GM20000 (cell line): ENCODE measurements at regions not wholly inside any gene's neighbourhood (a gene's known extent, or its start where the extent isn't known, plus 50 kb on each side); places are given as distances from the start of the nearest gene placed in this dataset.

Experiments used
- DNase-seq: peaks from one replicate; pipeline ENCODE4 v3.0.0; 2012; ENCODE audit warnings: low spot score
- TF ChIP-seq, protein P1 (sequence below): IDR thresholded peaks from 2 replicates; pipeline ENCODE4 v1.5.1; 2012; ENCODE audit warnings: mild to moderate bottlenecking, control low read depth; ENCODE audit errors: extremely low read depth, missing control alignments

DNA sequence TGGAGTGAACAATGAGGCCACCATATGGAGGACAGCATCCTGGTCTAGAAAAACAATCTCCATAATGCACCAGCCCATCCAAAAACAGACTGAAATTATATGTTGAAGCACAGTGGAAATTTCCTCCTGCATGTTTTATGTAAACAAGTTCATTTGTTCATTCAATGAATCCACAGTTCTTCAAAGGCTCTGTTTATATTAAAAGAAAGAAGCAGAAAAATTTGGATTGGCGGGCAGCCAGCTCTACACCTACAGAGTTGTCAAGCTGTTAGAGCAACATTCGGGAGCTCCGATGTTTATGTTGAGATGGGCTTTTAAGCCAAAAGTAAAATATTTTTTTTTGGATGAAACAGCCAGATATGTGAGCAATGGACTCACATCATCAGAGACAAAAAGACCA lies 395.3 kb upstream of the SULF2 start:
- DNase-seq, result no peak
- TF ChIP-seq, protein P1, sequence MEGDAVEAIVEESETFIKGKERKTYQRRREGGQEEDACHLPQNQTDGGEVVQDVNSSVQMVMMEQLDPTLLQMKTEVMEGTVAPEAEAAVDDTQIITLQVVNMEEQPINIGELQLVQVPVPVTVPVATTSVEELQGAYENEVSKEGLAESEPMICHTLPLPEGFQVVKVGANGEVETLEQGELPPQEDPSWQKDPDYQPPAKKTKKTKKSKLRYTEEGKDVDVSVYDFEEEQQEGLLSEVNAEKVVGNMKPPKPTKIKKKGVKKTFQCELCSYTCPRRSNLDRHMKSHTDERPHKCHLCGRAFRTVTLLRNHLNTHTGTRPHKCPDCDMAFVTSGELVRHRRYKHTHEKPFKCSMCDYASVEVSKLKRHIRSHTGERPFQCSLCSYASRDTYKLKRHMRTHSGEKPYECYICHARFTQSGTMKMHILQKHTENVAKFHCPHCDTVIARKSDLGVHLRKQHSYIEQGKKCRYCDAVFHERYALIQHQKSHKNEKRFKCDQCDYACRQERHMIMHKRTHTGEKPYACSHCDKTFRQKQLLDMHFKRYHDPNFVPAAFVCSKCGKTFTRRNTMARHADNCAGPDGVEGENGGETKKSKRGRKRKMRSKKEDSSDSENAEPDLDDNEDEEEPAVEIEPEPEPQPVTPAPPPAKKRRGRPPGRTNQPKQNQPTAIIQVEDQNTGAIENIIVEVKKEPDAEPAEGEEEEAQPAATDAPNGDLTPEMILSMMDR, result no peak

- no peak for DNase-seq
- TF ChIP-seq, protein P1, result no peak
These were observed 394.7 kb upstream of the SULF2 start for GRCh38 chr20:48180024-48180423.

DNA sequence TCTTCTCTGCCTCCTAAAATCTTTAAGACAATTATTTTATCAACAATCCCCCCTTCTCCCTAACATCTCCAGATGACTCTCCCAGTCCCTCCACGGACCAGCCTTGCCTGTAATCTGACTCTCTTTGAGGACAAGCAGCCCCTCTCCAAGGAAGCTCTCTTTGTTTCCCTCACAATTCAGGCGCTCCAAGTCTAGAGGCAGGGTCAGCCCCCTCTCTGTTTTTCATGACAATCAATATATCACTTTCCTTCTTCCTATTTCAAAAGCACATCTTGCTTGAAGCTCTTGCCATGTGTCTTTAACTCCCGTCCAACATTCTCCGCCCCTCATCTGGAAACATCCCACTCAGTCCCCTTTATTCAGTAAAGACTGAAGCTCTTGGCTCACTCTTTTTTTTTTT lies 393.4 kb upstream of the SULF2 start:
- TF ChIP-seq, protein P1, result no peak
- DNase-seq, result no peak

GRCh38 chr20:48177058-48177457 lies 391.8 kb upstream of the SULF2 start:
- DNase-seq, result no peak
- TF ChIP-seq, protein P1, result no peak

DNA sequence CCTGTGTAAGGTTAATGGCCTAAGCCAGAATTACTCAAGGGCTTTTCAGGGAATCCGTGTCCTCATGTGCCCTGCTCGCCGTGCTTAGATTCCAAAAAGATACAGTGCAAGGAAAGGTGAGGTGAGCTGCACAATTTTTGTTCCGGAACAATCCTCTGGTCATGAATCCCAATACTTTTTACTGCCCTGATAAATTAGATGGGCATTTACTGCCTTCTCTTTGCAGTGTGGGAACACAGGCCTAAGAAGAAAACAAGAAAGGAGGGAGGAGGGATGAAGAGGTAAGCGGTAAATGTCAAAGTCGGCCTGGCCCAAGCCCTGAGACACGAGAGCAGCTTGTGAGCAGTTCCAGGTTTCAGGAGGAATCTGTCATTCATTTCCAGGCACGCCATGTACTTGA lies 390.9 kb upstream of the SULF2 start:
- DNase-seq, result no peak
- TF ChIP-seq, protein P1, result no peak

- TF ChIP-seq, protein P1, result no peak
These were observed 390.0 kb upstream of the SULF2 start for GRCh38 chr20:48175261-48175660.

DNA sequence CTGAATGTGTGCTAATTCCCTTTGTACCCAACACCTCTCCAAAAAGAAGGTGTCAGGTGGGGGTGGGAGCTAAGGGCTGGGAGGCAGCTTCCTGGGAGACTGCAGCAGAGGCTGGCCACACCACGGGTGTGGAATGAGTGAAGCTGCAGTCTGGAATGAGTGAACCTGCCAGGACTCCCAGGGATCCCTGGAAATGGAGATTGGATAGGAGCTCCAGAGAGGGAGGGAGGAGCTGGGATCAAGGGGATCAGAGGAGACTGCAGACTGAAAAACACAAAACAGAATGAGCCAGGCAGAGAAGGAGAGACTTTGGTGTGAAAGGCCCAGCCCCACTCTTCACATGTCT lies 387.0 kb upstream of the SULF2 start:
- DNase-seq, result no peak
- TF ChIP-seq, protein P1, result no peak

More at GRCh38 chr20:48175261-48175660, 390.0 kb upstream of the SULF2 start:
- DNase-seq, result no peak
